HG03520 (cell line): ENCODE measurements at regions not wholly inside any gene's neighbourhood (a gene's known extent, or its start where the extent isn't known, plus 50 kb on each side); places are given as distances from the start of the nearest gene placed in this dataset.
"Not testable (repeated sequence)": the region's sequence is repeated elsewhere in the genome, so short reads cannot be mapped to it uniquely, and the experiment has no call there.

Experiments
- ATAC-seq: cut with Tn5 transposase; IDR thresholded peaks from one replicate; pipeline ENCODE4 v1.9.1; 2021; ENCODE audit warnings: mild to moderate bottlenecking, moderate library complexity; ENCODE audit not compliant: unreplicated experiment

- no peak for ATAC-seq
Observed at GRCh38 chr5:106649031-106649430, 1021.7 kb downstream of the EFNA5 start.

DNA sequence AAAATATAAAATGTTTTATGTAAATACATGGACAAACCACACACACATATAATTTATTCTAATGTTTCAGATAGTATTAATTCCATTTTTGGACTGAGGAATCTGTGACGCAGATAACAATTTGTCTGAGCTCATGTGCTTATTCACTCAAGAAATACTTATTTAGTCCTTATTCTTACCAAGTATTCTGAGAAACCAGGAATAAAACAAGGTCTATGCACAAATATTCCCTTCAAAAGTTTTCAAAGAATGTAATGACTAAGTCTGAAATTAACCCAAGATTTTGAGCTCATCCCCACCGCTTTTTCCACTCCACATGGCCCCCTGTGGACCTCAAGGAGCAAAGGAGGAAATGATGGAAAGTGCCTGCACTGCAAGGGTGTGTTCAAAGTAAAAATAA is 1022.3 kb downstream of the EFNA5 start:
- ATAC-seq = no peak

- ATAC-seq = no peak
Observed at GRCh38 chr5:106646106-106646505, 1024.6 kb downstream of the EFNA5 start.

DNA sequence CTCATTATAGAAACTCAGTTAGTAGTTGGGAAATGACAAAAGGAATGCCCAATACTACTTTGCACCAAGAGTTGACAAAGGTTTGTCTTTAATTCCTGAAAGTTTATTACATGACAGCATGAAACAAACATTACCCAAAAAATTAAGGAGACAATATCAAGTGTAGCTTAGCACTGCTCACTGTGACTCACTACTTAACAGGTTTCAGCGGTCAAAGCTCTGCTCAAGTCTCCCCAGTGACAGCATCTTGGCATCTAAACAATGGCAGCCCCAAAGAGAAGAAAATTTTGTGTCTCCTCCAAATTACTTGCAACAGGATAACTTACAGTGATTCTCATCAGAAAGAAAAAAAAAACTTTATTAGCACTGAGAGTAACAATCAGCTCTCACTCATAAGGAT is 1030.2 kb downstream of the EFNA5 start:
- ATAC-seq = no peak

DNA sequence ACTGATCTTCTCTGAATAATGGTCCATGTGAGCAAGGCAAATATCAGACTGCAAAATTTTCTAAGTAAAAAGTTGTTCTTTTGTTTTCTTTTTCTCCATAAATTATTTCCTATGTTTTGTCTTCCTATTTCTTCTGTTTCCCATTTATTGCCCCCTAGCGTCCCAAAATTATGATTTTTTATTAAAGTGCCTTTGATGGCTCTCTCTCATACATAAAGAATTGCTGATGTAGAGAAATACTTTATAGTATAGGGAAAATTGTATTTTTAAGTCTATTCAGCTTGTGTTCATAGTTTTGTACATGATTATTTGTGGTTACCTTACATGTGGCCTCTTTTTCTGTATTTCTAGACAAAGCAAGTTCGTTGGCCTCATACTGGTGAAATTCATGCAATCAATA is 1031.2 kb downstream of the EFNA5 start:
- ATAC-seq = no peak

DNA sequence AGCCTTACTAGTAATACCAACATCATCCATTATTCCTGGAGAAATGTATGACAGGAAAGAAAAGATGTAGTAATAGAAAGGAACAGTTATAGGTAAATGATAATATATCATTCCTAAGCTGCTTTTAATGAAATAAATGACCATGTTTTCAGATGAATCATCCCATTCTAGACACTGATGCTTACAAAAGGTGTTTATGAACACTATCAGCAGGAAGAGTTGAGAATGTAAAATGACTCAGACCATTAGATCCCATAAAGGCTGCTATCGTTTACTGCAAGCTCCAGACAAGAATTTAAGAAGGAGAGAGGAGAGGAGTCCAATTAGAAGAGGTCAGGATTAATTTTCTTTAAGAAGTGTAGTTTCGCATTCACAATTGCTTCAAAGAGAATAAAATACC is 1033.5 kb downstream of the EFNA5 start:
- no peak for ATAC-seq

DNA sequence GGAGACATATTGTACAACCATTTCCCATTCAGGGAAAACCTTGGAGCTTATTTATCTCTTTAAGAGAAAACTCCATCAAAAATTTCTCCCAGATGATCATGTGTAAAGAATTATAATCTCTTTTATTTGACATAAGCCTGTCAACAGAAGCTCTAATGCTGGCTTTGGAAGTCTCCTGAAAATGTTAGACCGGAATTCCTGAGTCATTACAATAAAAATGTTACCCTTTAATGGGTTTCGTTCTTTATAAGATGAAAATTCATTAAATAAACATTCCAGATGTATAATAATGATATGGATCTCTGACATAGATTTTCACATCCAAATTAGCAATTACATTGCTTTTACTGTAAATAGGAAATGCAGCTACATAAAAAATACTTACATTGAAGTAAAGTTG is 1036.4 kb downstream of the EFNA5 start:
- no peak for ATAC-seq

GRCh38 chr5:106633825-106634224 is 1036.9 kb downstream of the EFNA5 start:
- no peak for ATAC-seq

GRCh38 chr5:106628456-106628855 is 1042.3 kb downstream of the EFNA5 start:
- not testable (repeated sequence) for ATAC-seq

DNA sequence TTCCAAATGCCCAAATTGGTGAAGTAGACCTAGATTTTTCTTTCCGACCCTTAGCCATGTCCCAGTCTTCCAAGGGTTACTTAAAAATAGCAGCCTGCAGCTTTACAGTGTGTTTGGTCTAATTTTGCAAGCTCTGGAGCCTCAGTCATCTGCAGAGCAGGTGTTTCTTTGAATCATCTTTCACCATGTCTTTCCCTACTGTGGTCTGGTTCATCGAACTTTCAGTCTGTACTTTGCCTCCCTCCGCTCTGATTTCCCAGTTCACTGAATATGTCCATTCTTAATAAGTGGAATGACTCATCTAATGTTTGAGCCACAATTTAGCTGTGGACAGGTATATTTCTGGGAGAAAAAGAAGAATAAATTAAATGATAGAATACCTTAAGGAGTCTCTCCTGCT is 1060.7 kb downstream of the EFNA5 start:
- no peak for ATAC-seq

- ATAC-seq = peak; percentile 74
Observed at GRCh38 chr5:106601620-106602019, 1069.1 kb downstream of the EFNA5 start.

DNA sequence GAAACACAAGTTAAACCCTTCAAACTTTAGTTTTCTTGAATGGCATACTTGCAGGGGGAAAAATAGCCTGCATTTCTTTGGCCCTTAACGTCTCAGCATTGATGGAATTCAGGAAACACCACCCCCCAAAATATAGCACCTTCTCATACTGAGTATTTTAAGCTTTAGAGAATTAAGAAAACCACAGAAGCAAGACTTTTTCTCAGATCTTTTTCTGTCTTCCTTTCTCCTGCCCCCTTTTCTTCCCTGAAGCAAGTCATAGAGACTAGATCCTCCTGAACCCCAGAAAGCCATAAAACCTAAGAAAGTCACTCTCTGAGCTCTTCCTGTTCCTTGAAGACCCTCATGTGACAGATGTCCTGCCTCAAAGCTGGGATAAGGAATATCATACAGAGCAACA is 1069.9 kb downstream of the EFNA5 start:
- no peak for ATAC-seq

DNA sequence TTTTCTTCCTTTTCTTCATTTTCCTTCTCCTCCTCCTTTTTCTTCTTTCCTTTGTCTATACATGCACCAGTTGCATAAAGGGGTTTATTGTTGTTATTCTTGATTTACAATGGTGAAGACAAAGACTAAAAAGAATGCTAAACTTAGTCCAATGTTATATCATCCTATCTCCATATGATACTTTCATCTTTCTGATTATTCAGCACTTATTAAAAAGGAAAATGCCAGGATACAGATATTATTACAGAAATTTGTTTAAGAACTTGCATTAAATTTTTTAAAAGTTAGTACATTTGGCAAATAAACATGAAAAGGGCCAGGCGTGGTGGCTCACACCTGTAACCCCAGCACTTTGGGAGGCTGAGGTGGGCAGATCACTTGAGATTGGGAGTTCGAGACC is 1074.9 kb downstream of the EFNA5 start:
- no peak for ATAC-seq

- ATAC-seq = no peak
Observed at GRCh38 chr5:106584268-106584667, 1086.5 kb downstream of the EFNA5 start.

DNA sequence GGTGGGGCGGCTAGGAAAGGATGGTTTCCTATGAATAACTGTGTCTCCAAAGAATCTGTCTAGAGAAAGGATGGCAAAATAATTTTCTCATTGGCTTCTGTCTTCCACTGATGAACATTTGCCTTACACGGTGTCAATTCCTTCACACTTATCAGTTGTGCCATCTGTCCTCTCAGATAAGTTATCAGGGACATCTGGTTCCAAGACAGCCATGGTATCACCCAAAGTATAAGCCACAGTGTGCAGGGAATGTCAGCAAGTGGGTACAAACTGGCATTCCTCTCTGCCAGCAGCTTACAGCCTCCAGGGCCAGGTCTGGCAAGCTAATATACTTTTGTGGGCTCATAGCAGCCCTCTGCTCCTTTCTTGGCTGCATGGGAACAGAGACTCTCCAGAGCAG is 1092.0 kb downstream of the EFNA5 start:
- no peak for ATAC-seq

DNA sequence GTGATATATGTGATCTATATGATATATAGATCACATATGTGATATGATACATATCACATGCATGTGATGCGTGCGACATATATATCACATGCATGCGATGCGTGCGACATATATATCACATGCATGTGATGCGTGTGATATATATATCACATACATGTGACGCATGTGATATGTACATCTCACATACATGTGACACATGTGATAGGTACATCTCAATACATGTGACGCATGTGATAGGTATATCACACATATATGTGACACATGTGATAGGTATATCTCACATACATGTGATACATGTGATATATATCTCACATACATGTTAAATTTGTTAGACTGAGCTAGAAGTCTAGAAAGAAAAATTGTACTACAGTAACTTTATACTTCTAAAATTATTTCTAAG is 1095.9 kb downstream of the EFNA5 start:
- ATAC-seq = no peak

GRCh38 chr5:106566031-106566430 is 1104.7 kb downstream of the EFNA5 start:
- no peak for ATAC-seq

DNA sequence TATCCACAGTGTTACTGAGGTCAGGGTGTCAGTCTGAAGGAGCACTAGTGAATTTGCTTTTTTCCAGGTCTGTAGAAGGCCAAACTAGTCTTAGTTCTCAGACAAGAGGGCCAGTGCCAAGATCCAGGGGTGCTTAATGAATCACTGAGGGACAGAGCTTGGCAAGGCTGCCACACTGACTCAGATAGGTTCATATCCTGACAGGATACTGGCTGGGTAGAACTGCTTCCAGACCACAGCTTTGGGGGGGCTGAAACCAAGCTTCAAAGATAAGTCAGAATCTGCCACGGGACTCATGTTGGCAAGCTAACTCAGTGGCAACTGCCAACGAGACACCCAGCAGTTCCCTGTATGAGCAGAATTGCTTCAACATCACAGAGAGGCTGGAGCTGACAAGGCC is 1125.4 kb downstream of the EFNA5 start:
- no peak for ATAC-seq

DNA sequence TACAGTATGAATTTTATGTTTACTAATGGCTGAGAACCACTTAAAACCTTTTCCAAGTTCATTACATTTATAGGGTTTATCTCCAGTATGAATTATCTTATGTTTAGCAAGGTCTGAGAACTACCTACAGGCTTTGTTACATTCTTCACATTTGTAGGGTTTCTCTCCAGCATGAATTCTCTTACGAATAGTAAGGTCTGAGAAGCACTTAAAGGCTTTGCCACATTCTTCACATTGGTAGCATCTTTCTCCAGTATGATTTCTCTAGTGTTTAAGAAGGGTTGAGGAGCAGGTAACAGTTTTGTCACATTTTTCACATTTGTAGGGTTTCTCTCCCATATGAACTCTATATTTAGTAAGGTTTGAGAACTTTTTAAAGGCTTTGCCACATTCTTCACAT is 1127.4 kb downstream of the EFNA5 start:
- no peak for ATAC-seq

DNA sequence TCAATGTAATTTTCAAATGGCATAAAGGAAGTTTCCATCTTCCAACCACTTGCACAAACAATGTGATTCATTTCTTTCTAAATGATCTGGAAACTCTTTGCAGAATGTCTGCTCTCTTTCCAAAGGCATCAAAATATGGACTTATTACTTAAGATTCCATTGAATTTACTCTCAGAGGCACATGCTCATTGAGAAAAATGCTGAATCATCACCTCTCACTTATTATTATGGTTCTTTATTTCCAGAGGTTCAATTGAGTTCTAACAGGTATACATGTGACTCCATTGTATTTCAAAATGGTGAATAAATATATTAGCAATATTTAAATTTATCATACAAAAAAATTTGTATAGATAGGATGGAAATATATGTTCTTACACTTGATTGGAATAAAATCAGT is 1140.6 kb downstream of the EFNA5 start:
- ATAC-seq = no peak

DNA sequence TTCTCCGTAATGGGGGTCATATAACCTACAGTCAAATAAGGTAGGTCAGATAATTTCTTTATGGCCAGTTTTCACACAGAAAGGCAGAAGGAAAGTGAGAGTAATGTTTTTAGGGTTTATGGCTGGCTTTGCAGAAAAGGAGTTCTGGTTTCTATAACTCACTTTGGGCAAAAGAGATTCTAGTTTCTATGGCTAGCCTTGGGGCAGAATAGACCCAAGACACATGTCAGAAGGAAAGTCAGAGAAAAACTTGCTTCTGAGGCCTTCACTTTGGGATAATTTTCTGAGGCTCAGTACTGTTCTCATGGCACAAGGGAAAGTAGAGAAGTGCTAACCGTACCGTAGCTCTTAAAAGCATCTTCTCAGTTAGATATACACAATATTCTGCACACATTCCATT is 1145.3 kb downstream of the EFNA5 start:
- no peak for ATAC-seq

- ATAC-seq = no peak
Observed at GRCh38 chr5:106523852-106524251, 1146.9 kb downstream of the EFNA5 start.

GRCh38 chr5:106522296-106522695 is 1148.4 kb downstream of the EFNA5 start:
- no peak for ATAC-seq

DNA sequence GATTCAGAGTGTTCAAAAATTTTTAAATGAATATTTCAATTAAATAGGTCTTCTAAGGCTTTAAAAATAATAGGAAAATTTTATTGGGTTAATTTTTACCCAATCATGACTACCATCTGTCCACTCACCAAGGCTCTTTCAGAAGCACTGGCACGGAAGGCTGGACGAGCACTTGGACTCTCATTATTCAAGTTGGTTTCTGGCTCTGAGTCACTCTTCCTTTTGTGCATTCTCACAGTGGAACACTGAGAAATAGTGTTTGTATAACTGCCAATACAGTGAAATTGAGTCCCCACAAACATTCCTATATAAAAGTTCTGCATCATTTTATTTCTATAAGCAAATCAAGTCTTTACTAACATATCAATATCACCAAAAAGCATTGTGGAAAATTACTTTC is 1149.0 kb downstream of the EFNA5 start:
- ATAC-seq = no peak
